GM21515 (cell line): ENCODE measurements at regions not wholly inside any gene's neighbourhood (a gene's known extent, or its start where the extent isn't known, plus 50 kb on each side); places are given as distances from the start of the nearest gene placed in this dataset.
"Not testable (repeated sequence)": the region's sequence is repeated elsewhere in the genome, so short reads cannot be mapped to it uniquely, and the experiment has no call there.

ENCODE experiments used
- ATAC-seq: cut with Tn5 transposase; IDR thresholded peaks from one replicate; pipeline ENCODE4 v1.9.1; 2021; ENCODE audit not compliant: unreplicated experiment

GRCh38 chr5:113719549-113719948, 206.1 kb downstream of the YTHDC2 start:
- ATAC-seq, result no peak

- no peak for ATAC-seq
Observed at GRCh38 chr5:113721171-113721570, 207.7 kb downstream of the YTHDC2 start.

GRCh38 chr5:113723021-113723420, 209.5 kb downstream of the YTHDC2 start:
- no peak for ATAC-seq

- ATAC-seq, result no peak
Observed at GRCh38 chr5:113735751-113736150, 222.3 kb downstream of the YTHDC2 start.

GRCh38 chr5:113742176-113742575, 228.7 kb downstream of the YTHDC2 start:
- ATAC-seq, result no peak

GRCh38 chr5:113742639-113743038, 229.1 kb downstream of the YTHDC2 start:
- ATAC-seq, result no peak

- ATAC-seq, result no peak
Observed at GRCh38 chr5:113748403-113748802, 234.9 kb downstream of the YTHDC2 start.

- no peak for ATAC-seq
Observed at GRCh38 chr5:113749334-113749733, 235.8 kb downstream of the YTHDC2 start.

- not testable (repeated sequence) for ATAC-seq
Observed at GRCh38 chr5:113753182-113753581, 239.7 kb downstream of the YTHDC2 start.

- no peak for ATAC-seq
Observed at GRCh38 chr5:113755516-113755915, 242.0 kb downstream of the YTHDC2 start.

- no peak for ATAC-seq
Observed at GRCh38 chr5:113757508-113757907, 244.0 kb downstream of the YTHDC2 start.

- ATAC-seq, result no peak
Observed at GRCh38 chr5:113759505-113759904, 246.0 kb downstream of the YTHDC2 start.

- no peak for ATAC-seq
Observed at GRCh38 chr5:113760486-113760885, 247.0 kb downstream of the YTHDC2 start.

GRCh38 chr5:113761594-113761993, 248.1 kb downstream of the YTHDC2 start:
- no peak for ATAC-seq

- ATAC-seq, result no peak
Observed at GRCh38 chr5:113764382-113764781, 250.9 kb downstream of the YTHDC2 start.

GRCh38 chr5:113766827-113767226, 253.3 kb downstream of the YTHDC2 start:
- ATAC-seq, result not testable (repeated sequence)

- ATAC-seq, result no peak
Observed at GRCh38 chr5:113770648-113771047, 257.2 kb downstream of the YTHDC2 start.

GRCh38 chr5:113771483-113771882, 258.0 kb downstream of the YTHDC2 start:
- ATAC-seq, result no peak

GRCh38 chr5:113776168-113776567, 262.7 kb downstream of the YTHDC2 start:
- ATAC-seq, result no peak

- no peak for ATAC-seq
Observed at GRCh38 chr5:113776832-113777525, 263.5 kb downstream of the YTHDC2 start.

GRCh38 chr5:113778147-113778546, 264.7 kb downstream of the YTHDC2 start:
- no peak for ATAC-seq

GRCh38 chr5:113788141-113788655, 274.7 kb downstream of the YTHDC2 start:
- no peak for ATAC-seq

- ATAC-seq, result no peak
Observed at GRCh38 chr5:113789769-113790168, 276.3 kb downstream of the YTHDC2 start.
